Colonic mucosa (tissue), 4 donors: ENCODE measurements at regions not wholly inside any gene's neighbourhood (a gene's known extent, or its start where the extent isn't known, plus 50 kb on each side); places are given as distances from the start of the nearest gene placed in this dataset.

ENCODE experiments used
- DNase-seq: peaks from one replicate; pipeline ENCODE4 v3.0.0-alpha.2; 2020
- H3K27ac ChIP-seq: fragments of 200-600 bp; one replicate; pipeline ENCODE4 v1.8.0; 2021
- H3K27me3 ChIP-seq: fragments of 200-600 bp; one replicate; pipeline ENCODE4 v1.8.0; 2021
- H3K36me3 ChIP-seq: fragments of 200-600 bp; one replicate; pipeline ENCODE4 v1.8.0; 2021
- H3K4me1 ChIP-seq: fragments of 200-600 bp; one replicate; pipeline ENCODE4 v1.8.0; 2021; ENCODE audit warnings: mild to moderate bottlenecking
- H3K4me3 ChIP-seq: fragments of 200-600 bp; one replicate; pipeline ENCODE4 v1.8.0; 2021
- H3K9ac ChIP-seq, 2 donors: one replicate each; pipeline ENCODE4 v1.7.0; 2013; ENCODE audit warnings: control low read depth in 2 of 2, low read depth in 2 of 2, low read length in 2 of 2
- H3K9me3 ChIP-seq: fragments of 200-600 bp; one replicate; pipeline ENCODE4 v1.8.0; 2021
- CTCF ChIP-seq: fragments of 200-600 bp; IDR thresholded peaks from one replicate; pipeline ENCODE4 v1.8.0; 2022; ENCODE audit warnings: antibody characterized with exemption, mild to moderate bottlenecking
- intact Hi-C: fragments of 100-400 bp; cut with DNase I; formaldehyde crosslinking; loops from one replicate; pipeline ENCODE4 v1.14.1; 2022
- donor health status: healthy.
- donor health status: DM: no; HTN: no; CAD: no.
- donor health status: DM: no; HTN: no; CAD: no.

- H3K27me3 ChIP-seq, result no peaks in the 10 kb centered on the region
- DNase-seq, result no peak
- peak overlapping the region; percentile 22 for H3K27ac ChIP-seq
- no peaks in the 10 kb centered on the region for H3K36me3 ChIP-seq
- intact Hi-C loops, result no loop called here
- H3K4me1 ChIP-seq, result no peaks in the 10 kb centered on the region
- no peak overlapping the region for H3K4me3 ChIP-seq
- no peaks in the 10 kb centered on the region for H3K9me3 ChIP-seq
- no peak overlapping the region for H3K9ac ChIP-seq
- TF ChIP-seq CTCF, result no peak
Measured at GRCh38 chr3:16801698-16802097, 83.1 kb upstream of the PLCL2 start.

- no peaks in the 10 kb centered on the region for H3K9me3 ChIP-seq
- no peaks in the 10 kb centered on the region for H3K36me3 ChIP-seq
- intact Hi-C loops, result no loop called here
- DNase-seq, result no peak
- no peaks in the 10 kb centered on the region for H3K4me1 ChIP-seq
- no peak overlapping the region for H3K27ac ChIP-seq
- H3K27me3 ChIP-seq, result no peaks in the 10 kb centered on the region
- H3K4me3 ChIP-seq, result no peak overlapping the region
- TF ChIP-seq CTCF, result no peak
- H3K9ac ChIP-seq, result no peak overlapping the region
Measured at GRCh38 chr3:16802389-16802788, 82.4 kb upstream of the PLCL2 start.

- intact Hi-C loops, result no loop called here
- TF ChIP-seq CTCF, result no peak
- no peaks in the 10 kb centered on the region for H3K36me3 ChIP-seq
- no peak overlapping the region for H3K27ac ChIP-seq
- no peaks in the 10 kb centered on the region for H3K27me3 ChIP-seq
- H3K9ac ChIP-seq, result no peak overlapping the region
- DNase-seq, result no peak
- H3K4me3 ChIP-seq, result no peak overlapping the region
- H3K4me1 ChIP-seq, result no peaks in the 10 kb centered on the region
- H3K9me3 ChIP-seq, result no peaks in the 10 kb centered on the region
Measured at GRCh38 chr3:16803019-16803418, 81.7 kb upstream of the PLCL2 start.

DNA sequence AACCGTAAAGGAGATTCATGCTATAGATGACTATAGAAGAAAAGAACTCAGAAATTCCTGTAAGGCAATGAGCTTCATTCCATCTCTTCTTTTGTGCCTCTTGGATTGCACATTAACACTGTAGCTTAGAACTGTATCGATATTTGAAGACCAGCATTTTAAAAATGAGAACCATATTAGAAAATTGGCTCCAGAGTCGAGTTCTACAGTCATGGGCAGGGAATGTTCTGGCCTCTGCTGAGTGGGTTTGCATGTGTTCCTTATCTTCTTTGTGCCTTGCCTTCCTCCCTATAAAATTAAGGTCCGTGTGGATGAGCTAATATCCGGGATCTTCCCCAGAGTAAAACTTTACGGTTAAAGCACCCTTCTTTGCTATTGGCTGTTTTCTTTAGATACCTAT lies 77.4 kb upstream of the PLCL2 start:
- Histone ChIP-seq H3K9ac (no peak overlapping the region), H3K4me1 (no peaks in the 10 kb centered on the region), H3K36me3 (no peaks in the 10 kb centered on the region), H3K4me3 (no peak overlapping the region), H3K27ac (no peak overlapping the region), H3K9me3 (no peaks in the 10 kb centered on the region), H3K27me3 (no peaks in the 10 kb centered on the region)
- intact Hi-C loops, result no loop called here
- DNase-seq, result no peak
- TF ChIP-seq CTCF, result no peak

DNA sequence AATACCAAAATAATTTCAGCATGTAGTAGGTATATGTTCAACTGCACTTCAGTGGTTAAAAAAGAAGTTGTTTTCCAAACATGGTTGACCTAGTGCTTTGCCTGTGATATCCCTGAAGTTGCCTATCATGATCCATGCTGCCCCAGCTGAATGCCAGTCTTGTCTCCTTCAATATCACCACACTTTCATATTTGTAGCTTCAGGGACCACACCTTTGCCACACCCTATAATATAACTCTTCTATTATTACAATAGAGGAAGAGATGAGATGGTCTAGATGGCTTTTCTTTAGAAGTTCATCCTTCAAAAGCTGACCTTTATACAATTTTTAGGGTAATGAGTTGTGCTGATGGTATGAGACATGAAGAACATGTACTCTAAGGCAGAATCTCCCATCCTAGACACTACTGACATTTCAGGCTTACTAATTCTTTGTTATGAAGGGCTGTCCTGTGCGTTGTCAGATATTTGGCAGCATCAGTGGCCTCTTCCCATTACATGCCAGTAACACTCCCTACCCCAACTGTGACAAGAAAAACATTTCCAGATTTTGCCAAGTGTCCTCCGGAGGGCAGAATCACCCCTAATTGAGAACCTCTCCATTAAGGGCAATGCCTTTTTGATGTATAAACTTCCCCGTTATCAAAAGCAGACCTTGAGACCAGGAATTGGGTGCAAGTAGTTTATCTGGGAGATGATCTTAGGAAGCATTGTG lies 76.2 kb upstream of the PLCL2 start:
- Histone ChIP-seq H3K4me3 (no peak overlapping the region), H3K36me3 (no peaks in the 10 kb centered on the region), H3K27ac (no peak overlapping the region), H3K9me3 (no peaks in the 10 kb centered on the region), H3K4me1 (no peaks in the 10 kb centered on the region), H3K9ac (no peak overlapping the region), H3K27me3 (no peaks in the 10 kb centered on the region)
- no peak for DNase-seq
- no peak for TF ChIP-seq CTCF
- intact Hi-C loops, result no loop called here
